Keratinocyte (primary cell): ENCODE measurements at regions not wholly inside any gene's neighbourhood (a gene's known extent, or its start where the extent isn't known, plus 50 kb on each side); places are given as distances from the start of the nearest gene placed in this dataset.
"Not testable (repeated sequence)": the region's sequence is repeated elsewhere in the genome, so short reads cannot be mapped to it uniquely, and the experiment has no call there.

Source experiments
- DNase-seq: peaks from one replicate; pipeline ENCODE4 v3.0.0-alpha.2; 2011; ENCODE audit warnings: low read depth, missing footprints, low spot score
- FAIRE-seq: peaks from 2 replicates; lab custom pipeline; 2011; peaks lifted over from hg19 to GRCh38; lab: Jason Lieb, UNC
- H2AFZ ChIP-seq: 2 replicates; pipeline ENCODE4 v1.6.0; 2012; ENCODE audit warnings: low read length, control low read depth, inconsistent platforms; ENCODE audit not compliant: control insufficient read depth
- H3K27ac ChIP-seq: 2 replicates; pipeline ENCODE4 v1.5.1; 2011; ENCODE audit warnings: low read length; ENCODE audit not compliant: control insufficient read depth, insufficient read depth
- H3K27me3 ChIP-seq: 3 replicates; pipeline ENCODE4 v1.6.0; 2011; ENCODE audit warnings: low read length; ENCODE audit not compliant: control insufficient read depth, insufficient read depth; ENCODE audit errors: extremely low read depth
- H3K36me3 ChIP-seq, 2 experiments: 2 replicates in 1 of 2; 3 replicates in 1 of 2; pipeline ENCODE4 v1.5.1; 2011; ENCODE audit warnings: low read length in 2 of 2, mild to moderate bottlenecking in 1 of 2; ENCODE audit not compliant: control insufficient read depth in 2 of 2, insufficient read depth in 2 of 2; ENCODE audit errors: extremely low read depth in 1 of 2
- H3K4me1 ChIP-seq: 3 replicates; pipeline ENCODE4 v1.5.1; 2011; ENCODE audit warnings: low read length; ENCODE audit not compliant: control insufficient read depth, insufficient read depth; ENCODE audit errors: extremely low read depth
- H3K4me2 ChIP-seq: 3 replicates; pipeline ENCODE4 v1.6.0; 2011; ENCODE audit warnings: low read depth, low read length; ENCODE audit not compliant: control insufficient read depth, insufficient read depth; ENCODE audit errors: extremely low read depth
- H3K4me3 ChIP-seq, 3 experiments: fragments of 200-600 bp in 1 of 3; sonication (generic) in 1 of 3; 2 replicates in 2 of 3; 3 replicates in 1 of 3; pipeline ENCODE4 v1.5.1; 2011 to 2016; ENCODE audit warnings: low read length in 3 of 3, mild to moderate bottlenecking in 3 of 3, control low read depth in 2 of 3, inconsistent platforms in 1 of 3, low read depth in 1 of 3, mixed read lengths in 1 of 3, mixed run types in 1 of 3, moderate library complexity in 1 of 3; ENCODE audit not compliant: control insufficient read depth in 2 of 3, insufficient read depth in 2 of 3; ENCODE audit errors: extremely low read depth in 1 of 3
- H3K79me2 ChIP-seq: 2 replicates; pipeline ENCODE4 v1.6.0; 2012; ENCODE audit warnings: low read length; ENCODE audit not compliant: control insufficient read depth, insufficient read depth
- H3K9ac ChIP-seq: 3 replicates; pipeline ENCODE4 v1.6.0; 2011; ENCODE audit warnings: low read length; ENCODE audit not compliant: control insufficient read depth, insufficient read depth; ENCODE audit errors: extremely low read depth
- H3K9me1 ChIP-seq: 3 replicates; pipeline ENCODE4 v1.6.0; 2011; ENCODE audit warnings: low read length; ENCODE audit not compliant: control insufficient read depth, insufficient read depth; ENCODE audit errors: extremely low read depth
- H3K9me3 ChIP-seq: 2 replicates; pipeline ENCODE4 v1.5.1; 2012; ENCODE audit warnings: low read depth, low read length; ENCODE audit not compliant: control insufficient read depth
- H4K20me1 ChIP-seq: 3 replicates; pipeline ENCODE4 v1.6.0; 2011; ENCODE audit warnings: low read length; ENCODE audit not compliant: control insufficient read depth, insufficient read depth; ENCODE audit errors: extremely low read depth
- EZH2 ChIP-seq: IDR thresholded peaks from one replicate; pipeline ENCODE4 v1.6.1; 2012; ENCODE audit warnings: inconsistent platforms, mild to moderate bottlenecking, low read length, moderate library complexity
- dilution Hi-C: fragments of 300-500 bp; cut with MboI; formaldehyde crosslinking; loops from one replicate; pipeline ENCODE4 v1.7.0; 2020; ENCODE audit warnings: low sequenced_read_pairs; ENCODE audit not compliant: extremely low pct_ligation_motif_present
- TF ChIP-seq, protein P1 (sequence below), 3 experiments: IDR thresholded peaks in 1 of 3; conservative IDR thresholded peaks in 1 of 3; optimal IDR thresholded peaks in 1 of 3; 2 replicates in 2 of 3; 3 replicates in 1 of 3; pipeline versions ENCODE3 to v1.5.1; 2011; ENCODE audit warnings: low read length in 3 of 3, mild to moderate bottlenecking in 3 of 3, moderate library complexity in 2 of 3, control low read depth in 1 of 3, inconsistent platforms in 1 of 3; ENCODE audit not compliant: insufficient read depth in 2 of 3; ENCODE audit errors: extremely low read depth in 1 of 3

DNA sequence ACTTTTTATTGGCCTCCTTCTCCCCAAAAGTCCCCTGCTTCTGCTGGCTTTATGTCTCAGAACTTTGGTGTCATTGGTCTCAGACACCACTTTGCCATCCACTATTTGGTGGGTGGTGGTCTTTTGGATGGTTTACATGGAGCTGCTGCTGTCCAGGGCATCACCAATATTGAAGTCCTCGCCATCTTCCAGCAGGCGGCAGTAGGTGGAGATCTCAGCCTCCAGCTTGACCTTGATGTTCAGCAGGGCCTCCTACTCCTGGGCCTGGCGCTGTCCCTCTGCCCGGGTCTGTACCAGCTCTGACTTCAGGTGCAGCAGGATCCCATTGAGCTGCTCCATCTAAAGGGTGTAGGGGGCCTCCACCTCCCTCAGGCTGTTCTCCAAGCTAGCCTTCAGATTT lies 148.4 kb upstream of the FOXA2 start:
- no peak overlapping the region for H2AFZ ChIP-seq
- no peaks in the 10 kb centered on the region for H3K9me3 ChIP-seq
- H3K36me3 ChIP-seq: no peaks in the 10 kb centered on the region
- no peaks in the 10 kb centered on the region for H4K20me1 ChIP-seq
- H3K4me1 ChIP-seq: no peaks in the 10 kb centered on the region
- no peak overlapping the region for H3K27ac ChIP-seq
- no peak overlapping the region for H3K9ac ChIP-seq
- dilution Hi-C loops: no loop called here
- no peak for FAIRE-seq
- H3K4me3 ChIP-seq: no peak overlapping the region
- TF ChIP-seq, protein P1, sequence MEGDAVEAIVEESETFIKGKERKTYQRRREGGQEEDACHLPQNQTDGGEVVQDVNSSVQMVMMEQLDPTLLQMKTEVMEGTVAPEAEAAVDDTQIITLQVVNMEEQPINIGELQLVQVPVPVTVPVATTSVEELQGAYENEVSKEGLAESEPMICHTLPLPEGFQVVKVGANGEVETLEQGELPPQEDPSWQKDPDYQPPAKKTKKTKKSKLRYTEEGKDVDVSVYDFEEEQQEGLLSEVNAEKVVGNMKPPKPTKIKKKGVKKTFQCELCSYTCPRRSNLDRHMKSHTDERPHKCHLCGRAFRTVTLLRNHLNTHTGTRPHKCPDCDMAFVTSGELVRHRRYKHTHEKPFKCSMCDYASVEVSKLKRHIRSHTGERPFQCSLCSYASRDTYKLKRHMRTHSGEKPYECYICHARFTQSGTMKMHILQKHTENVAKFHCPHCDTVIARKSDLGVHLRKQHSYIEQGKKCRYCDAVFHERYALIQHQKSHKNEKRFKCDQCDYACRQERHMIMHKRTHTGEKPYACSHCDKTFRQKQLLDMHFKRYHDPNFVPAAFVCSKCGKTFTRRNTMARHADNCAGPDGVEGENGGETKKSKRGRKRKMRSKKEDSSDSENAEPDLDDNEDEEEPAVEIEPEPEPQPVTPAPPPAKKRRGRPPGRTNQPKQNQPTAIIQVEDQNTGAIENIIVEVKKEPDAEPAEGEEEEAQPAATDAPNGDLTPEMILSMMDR (optimal IDR thresholded peaks at IDR 0.05 in 1 of 3, IDR thresholded peaks at IDR 0.05 in 1 of 3, conservative IDR thresholded peaks at IDR 0.05 in 1 of 3; ENCODE audit: extremely low read depth in 1 of 3, insufficient read depth in 2 of 3, low read length in 3 of 3): peak in 1 of 3 experiments; percentile 4
- TF ChIP-seq EZH2: no peak
- no peak overlapping the region for H3K4me2 ChIP-seq
- no peaks in the 10 kb centered on the region for H3K79me2 ChIP-seq
- DNase-seq: no peak
- H3K27me3 ChIP-seq: no peaks in the 10 kb centered on the region
- H3K9me1 ChIP-seq: no peaks in the 10 kb centered on the region

- H3K27ac ChIP-seq, H3K9me3 ChIP-seq, H3K79me2 ChIP-seq, dilution Hi-C loops, H3K9ac ChIP-seq, H2AFZ ChIP-seq, H3K9me1 ChIP-seq, H3K27me3 ChIP-seq, H3K4me1 ChIP-seq, H3K4me2 ChIP-seq, H4K20me1 ChIP-seq, H3K36me3 ChIP-seq, H3K4me3 ChIP-seq, DNase-seq, FAIRE-seq: not testable (repeated sequence)
- TF ChIP-seq, protein P1 (optimal IDR thresholded peaks at IDR 0.05 in 1 of 3, IDR thresholded peaks at IDR 0.05 in 1 of 3, conservative IDR thresholded peaks at IDR 0.05 in 1 of 3; ENCODE audit: extremely low read depth in 1 of 3, insufficient read depth in 2 of 3, low read length in 3 of 3): peak; percentile 26 to 47 (median 32)
Observed at GRCh38 chr20:22734946-22735647, 150.7 kb upstream of the FOXA2 start.
